A549 (cell line): ENCODE measurements at regions not wholly inside any gene's neighbourhood (a gene's known extent, or its start where the extent isn't known, plus 50 kb on each side); places are given as distances from the start of the nearest gene placed in this dataset.

Experiments used
- MAFK ChIP-seq: fragments of 450-650 bp; IDR thresholded peaks from 2 replicates; pipeline ENCODE4 v1.6.1; 2014; ENCODE audit not compliant: partially characterized antibody
- TF ChIP-seq, protein P1 (sequence below): fragments of >200 bp; sonication (Bioruptor Twin); formaldehyde crosslinking; IDR thresholded peaks from 3 replicates; pipeline ENCODE4 v1.5.1; 2016

DNA sequence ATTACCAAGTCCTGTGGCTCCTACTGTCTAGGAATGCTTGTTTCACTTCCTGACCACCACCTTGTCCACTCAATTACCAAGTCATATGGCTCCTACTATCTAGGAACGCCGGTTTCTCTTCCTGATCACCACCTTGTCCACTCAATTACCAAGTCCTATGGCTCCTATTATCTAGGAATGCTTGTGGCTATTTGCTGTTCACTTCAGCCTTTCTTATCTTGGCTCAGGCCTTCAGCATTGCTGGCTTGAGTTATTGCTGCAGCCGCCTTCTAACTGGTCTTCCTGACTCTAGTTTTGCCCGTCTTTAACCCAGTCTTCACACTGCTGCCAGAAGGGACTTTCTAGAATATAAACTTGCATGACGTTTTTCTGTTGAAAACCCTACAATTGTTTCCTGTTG, 82.5 kb upstream of the GAREM1 start:
- TF ChIP-seq, protein P1, sequence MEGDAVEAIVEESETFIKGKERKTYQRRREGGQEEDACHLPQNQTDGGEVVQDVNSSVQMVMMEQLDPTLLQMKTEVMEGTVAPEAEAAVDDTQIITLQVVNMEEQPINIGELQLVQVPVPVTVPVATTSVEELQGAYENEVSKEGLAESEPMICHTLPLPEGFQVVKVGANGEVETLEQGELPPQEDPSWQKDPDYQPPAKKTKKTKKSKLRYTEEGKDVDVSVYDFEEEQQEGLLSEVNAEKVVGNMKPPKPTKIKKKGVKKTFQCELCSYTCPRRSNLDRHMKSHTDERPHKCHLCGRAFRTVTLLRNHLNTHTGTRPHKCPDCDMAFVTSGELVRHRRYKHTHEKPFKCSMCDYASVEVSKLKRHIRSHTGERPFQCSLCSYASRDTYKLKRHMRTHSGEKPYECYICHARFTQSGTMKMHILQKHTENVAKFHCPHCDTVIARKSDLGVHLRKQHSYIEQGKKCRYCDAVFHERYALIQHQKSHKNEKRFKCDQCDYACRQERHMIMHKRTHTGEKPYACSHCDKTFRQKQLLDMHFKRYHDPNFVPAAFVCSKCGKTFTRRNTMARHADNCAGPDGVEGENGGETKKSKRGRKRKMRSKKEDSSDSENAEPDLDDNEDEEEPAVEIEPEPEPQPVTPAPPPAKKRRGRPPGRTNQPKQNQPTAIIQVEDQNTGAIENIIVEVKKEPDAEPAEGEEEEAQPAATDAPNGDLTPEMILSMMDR: no peak
- TF ChIP-seq MAFK: no peak
